Mesendoderm (in vitro differentiated cells): ENCODE measurements at regions not wholly inside any gene's neighbourhood (a gene's known extent, or its start where the extent isn't known, plus 50 kb on each side); places are given as distances from the start of the nearest gene placed in this dataset.

ENCODE experiments used
- DNase-seq: peaks from one replicate; pipeline ENCODE4 v3.0.0; 2013
- H2AK5ac ChIP-seq: 2 replicates; pipeline ENCODE4 v1.6.1; 2013; ENCODE audit warnings: low read length, inconsistent platforms
- H2BK120ac ChIP-seq: 2 replicates; pipeline ENCODE4 v1.6.1; 2013; ENCODE audit warnings: low read depth, mild to moderate bottlenecking, low read length, moderate library complexity, mixed read lengths
- H2BK15ac ChIP-seq: replicated peaks from 2 replicates; pipeline ENCODE4 v1.6.1; 2013; ENCODE audit warnings: low read depth, mild to moderate bottlenecking, moderate library complexity
- H2BK5ac ChIP-seq: 2 replicates; pipeline ENCODE4 v1.6.1; 2013; ENCODE audit warnings: low read length, inconsistent platforms
- H3K18ac ChIP-seq: 2 replicates; pipeline ENCODE4 v1.6.1; 2013; ENCODE audit warnings: mild to moderate bottlenecking, low read length, mixed read lengths
- H3K23ac ChIP-seq: one replicate; pipeline ENCODE4 v1.6.1; 2013; ENCODE audit warnings: low read length
- H3K27ac ChIP-seq: 2 replicates; pipeline ENCODE4 v1.5.1; 2013; ENCODE audit warnings: low read depth, mild to moderate bottlenecking, inconsistent platforms, low read length, moderate library complexity
- H3K27me3 ChIP-seq: 2 replicates; pipeline ENCODE4 v1.6.1; 2013; ENCODE audit warnings: low read length, control low read depth, mild to moderate bottlenecking, inconsistent platforms; ENCODE audit not compliant: insufficient read depth, poor library complexity
- H3K36me3 ChIP-seq: 2 replicates; pipeline ENCODE4 v1.6.1; 2013; ENCODE audit warnings: low read length, inconsistent platforms; ENCODE audit not compliant: control insufficient read depth, insufficient read depth
- H3K4ac ChIP-seq: one replicate; pipeline ENCODE4 v1.6.1; 2013; ENCODE audit warnings: low read depth, mild to moderate bottlenecking, low read length, moderate library complexity
- H3K4me1 ChIP-seq: 2 replicates; pipeline ENCODE4 v1.6.1; 2013; ENCODE audit warnings: low read depth, low read length, inconsistent platforms; ENCODE audit not compliant: control insufficient read depth
- H3K4me2 ChIP-seq: 2 replicates; pipeline ENCODE4 v1.6.1; 2013; ENCODE audit warnings: low read length
- H3K4me3 ChIP-seq: 2 replicates; pipeline ENCODE4 v1.5.1; 2013; ENCODE audit warnings: mild to moderate bottlenecking, low read length
- H3K56ac ChIP-seq: one replicate; pipeline ENCODE4 v1.6.1; 2013; ENCODE audit warnings: low read length
- H3K79me1 ChIP-seq: 2 replicates; pipeline ENCODE4 v1.6.1; 2013; ENCODE audit warnings: low read length, inconsistent platforms
- H3K79me2 ChIP-seq: 2 replicates; pipeline ENCODE4 v1.6.1; 2013; ENCODE audit warnings: mild to moderate bottlenecking, low read length; ENCODE audit not compliant: control insufficient read depth, insufficient read depth
- H3K9ac ChIP-seq: 2 replicates; pipeline ENCODE4 v1.6.1; 2013; ENCODE audit warnings: low read length, inconsistent platforms
- H4K5ac ChIP-seq: one replicate; pipeline ENCODE4 v1.6.1; 2013; ENCODE audit warnings: low read length
- H4K8ac ChIP-seq: one replicate; pipeline ENCODE4 v1.6.1; 2013; ENCODE audit warnings: low read depth, mild to moderate bottlenecking, control low read depth, low read length, moderate library complexity
- WGBS: extraction: QIAGEN DNeasy Blood & Tissue Kit; methylation state at CpG from one replicate; pipeline ENCODE4 v1.1.7; 2013; ENCODE audit warnings: low lambda C conversion rate, missing lambda C conversion rate; ENCODE audit not compliant: insufficient coverage; ENCODE audit errors: extremely low coverage; 5-methylcytosine and 5-hydroxymethylcytosine counted together

DNA sequence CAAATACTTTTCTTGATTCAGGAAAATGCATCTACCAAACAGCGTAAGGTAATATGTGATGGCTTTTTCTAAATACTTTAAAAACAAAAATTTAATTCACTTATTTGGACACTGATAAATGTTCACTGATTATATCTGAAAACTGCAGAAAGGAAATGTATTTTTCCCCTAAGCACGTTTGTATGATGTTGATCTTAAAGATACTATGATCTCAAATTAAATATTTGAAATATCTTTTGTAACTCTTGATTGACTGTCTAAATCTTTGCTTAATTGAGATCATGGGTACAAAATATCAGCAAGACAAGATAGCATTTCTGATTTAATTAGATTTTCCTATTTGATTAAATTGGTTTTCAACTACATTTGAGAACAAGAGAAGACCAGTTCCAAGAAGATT is 281.0 kb upstream of the UGT8 start:
- Histone ChIP-seq H3K4me3 (no peak overlapping the region), H2AK5ac (no peak overlapping the region), H3K27me3 (no peaks in the 10 kb centered on the region), H4K5ac (no peak overlapping the region), H3K79me2 (no peaks in the 10 kb centered on the region), H3K4ac (no peak overlapping the region), H3K4me2 (no peak overlapping the region), H2BK15ac (no peak overlapping the region), H2BK120ac (no peak overlapping the region), H3K79me1 (no peaks in the 10 kb centered on the region), H3K4me1 (no peaks in the 10 kb centered on the region), H3K56ac (no peak overlapping the region), H3K18ac (no peak overlapping the region), H3K23ac (no peak overlapping the region), H3K9ac (no peak overlapping the region), H3K27ac (no peak overlapping the region), H2BK5ac (no peak overlapping the region), H3K36me3 (no peaks in the 10 kb centered on the region), H4K8ac (no peak overlapping the region)
- WGBS, result no CpG with 5 or more reads among the region's 2 CpGs
- DNase-seq, result no peak

DNA sequence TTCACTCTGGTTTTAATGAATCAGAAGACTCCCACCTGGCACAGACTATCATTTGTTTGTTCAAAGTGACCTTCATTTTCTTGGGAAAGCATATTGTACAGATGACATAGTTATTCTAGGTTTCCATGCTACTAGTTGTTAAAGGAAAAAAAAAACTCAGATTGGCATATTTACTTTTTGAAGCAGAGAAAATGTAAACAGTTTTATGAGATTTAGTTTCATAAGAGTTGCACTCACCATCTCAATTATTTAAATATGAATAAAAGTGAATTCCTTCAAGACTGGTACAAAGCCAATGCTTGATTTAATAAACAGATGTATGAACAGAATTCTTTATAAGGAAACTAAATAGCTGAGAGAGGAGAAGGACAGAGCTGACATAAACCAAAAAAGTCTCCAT is 280.3 kb upstream of the UGT8 start:
- Histone ChIP-seq H3K18ac (no peak overlapping the region), H3K79me2 (no peaks in the 10 kb centered on the region), H4K8ac (no peak overlapping the region), H3K9ac (no peak overlapping the region), H2BK120ac (no peak overlapping the region), H2BK5ac (no peak overlapping the region), H2AK5ac (no peak overlapping the region), H3K4me1 (no peaks in the 10 kb centered on the region), H3K27ac (no peak overlapping the region), H2BK15ac (no peak overlapping the region), H3K23ac (no peak overlapping the region), H4K5ac (no peak overlapping the region), H3K4me2 (no peak overlapping the region), H3K79me1 (no peaks in the 10 kb centered on the region), H3K4me3 (no peak overlapping the region), H3K4ac (no peak overlapping the region), H3K36me3 (no peaks in the 10 kb centered on the region), H3K56ac (no peak overlapping the region), H3K27me3 (no peaks in the 10 kb centered on the region)
- DNase-seq, result no peak

DNA sequence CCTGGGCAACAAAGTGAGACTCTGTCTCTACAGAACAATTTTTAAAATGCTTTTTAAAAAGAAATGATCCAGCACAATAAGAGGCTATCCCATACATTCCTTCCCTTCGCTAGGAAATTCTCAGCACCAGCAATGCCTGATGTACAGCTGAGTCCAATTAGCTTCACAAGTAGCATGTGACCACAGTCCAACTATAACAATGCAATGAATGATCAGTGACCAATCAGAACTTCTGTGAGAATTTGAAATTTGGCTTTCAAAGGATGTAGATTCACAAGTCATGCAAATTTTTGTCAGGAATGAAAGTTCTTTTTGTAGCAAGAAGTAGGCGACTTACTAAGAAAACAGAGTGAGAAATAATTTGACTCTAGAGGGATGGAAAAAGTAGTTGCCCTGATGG is 278.5 kb upstream of the UGT8 start:
- H2BK15ac ChIP-seq, result no peak overlapping the region
- H2AK5ac ChIP-seq, result no peak overlapping the region
- no peaks in the 10 kb centered on the region for H3K36me3 ChIP-seq
- no peaks in the 10 kb centered on the region for H3K79me1 ChIP-seq
- H4K5ac ChIP-seq, result no peak overlapping the region
- no peak overlapping the region for H3K9ac ChIP-seq
- no CpG with 5 or more reads among the region's 2 CpGs for WGBS
- no peak overlapping the region for H3K4ac ChIP-seq
- no peak overlapping the region for H3K27ac ChIP-seq
- H3K27me3 ChIP-seq, result no peaks in the 10 kb centered on the region
- H4K8ac ChIP-seq, result no peak overlapping the region
- H2BK5ac ChIP-seq, result no peak overlapping the region
- H3K4me1 ChIP-seq, result no peaks in the 10 kb centered on the region
- no peak for DNase-seq
- no peak overlapping the region for H3K23ac ChIP-seq
- H3K4me2 ChIP-seq, result no peak overlapping the region
- no peak overlapping the region for H2BK120ac ChIP-seq
- H3K4me3 ChIP-seq, result no peak overlapping the region
- no peak overlapping the region for H3K56ac ChIP-seq
- H3K79me2 ChIP-seq, result no peaks in the 10 kb centered on the region
- H3K18ac ChIP-seq, result no peak overlapping the region

DNA sequence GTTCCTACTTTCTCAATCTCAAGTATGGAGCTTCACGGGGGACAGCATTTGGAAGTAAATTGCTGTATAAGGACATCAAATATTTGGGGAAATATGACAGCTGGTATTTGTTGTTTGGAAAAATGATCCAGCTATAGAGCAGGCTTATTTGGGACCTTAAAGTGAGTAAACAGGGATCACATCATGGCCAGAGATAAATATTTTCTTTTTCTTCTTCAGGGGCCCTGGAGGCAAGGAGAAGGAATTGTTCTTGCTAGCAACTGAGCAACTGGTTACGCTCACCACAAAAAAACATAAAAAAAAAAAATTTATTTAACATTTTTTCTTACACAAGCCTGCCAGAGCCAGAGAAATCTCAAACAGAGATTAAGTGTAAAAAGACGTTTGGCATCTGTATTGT is 277.2 kb upstream of the UGT8 start:
- Histone ChIP-seq H3K4me3 (no peak overlapping the region), H3K4me2 (no peak overlapping the region), H2BK5ac (no peak overlapping the region), H2AK5ac (no peak overlapping the region), H3K27me3 (no peaks in the 10 kb centered on the region), H3K79me1 (no peaks in the 10 kb centered on the region), H3K18ac (no peak overlapping the region), H3K4me1 (peaks cover 1% of the 10 kb centered on the region), H3K23ac (no peak overlapping the region), H2BK15ac (peak overlapping the region; percentile 85), H3K9ac (no peak overlapping the region), H2BK120ac (no peak overlapping the region), H3K56ac (no peak overlapping the region), H3K4ac (no peak overlapping the region), H3K27ac (no peak overlapping the region), H3K79me2 (no peaks in the 10 kb centered on the region), H4K5ac (no peak overlapping the region), H3K36me3 (no peaks in the 10 kb centered on the region), H4K8ac (no peak overlapping the region)
- DNase-seq, result no peak
- no CpG with 5 or more reads among the region's 3 CpGs for WGBS

DNA sequence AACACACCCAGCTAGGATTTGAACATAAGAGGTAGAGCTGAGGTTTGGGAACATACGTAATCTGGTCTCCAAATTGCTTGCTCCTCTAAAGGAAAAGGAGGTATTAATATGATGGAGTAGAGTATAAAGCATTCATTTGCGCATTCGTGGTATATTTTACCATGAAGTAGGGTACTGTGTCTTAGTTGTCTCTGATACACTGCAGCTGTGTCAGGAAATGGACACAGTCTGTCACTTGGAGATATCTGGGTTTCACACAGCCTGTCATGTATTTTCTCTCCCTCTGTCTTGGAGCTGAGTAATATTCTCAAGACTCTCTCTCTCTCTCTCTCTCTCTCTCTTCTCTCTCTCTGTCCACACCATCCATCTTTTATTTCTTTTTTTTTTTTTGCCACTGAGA is 274.8 kb upstream of the UGT8 start:
- Histone ChIP-seq H3K4me3 (no peak overlapping the region), H3K27ac (no peak overlapping the region), H4K8ac (no peak overlapping the region), H3K36me3 (no peaks in the 10 kb centered on the region), H4K5ac (no peak overlapping the region), H3K4me1 (peaks cover 1% of the 10 kb centered on the region), H2BK5ac (no peak overlapping the region), H3K23ac (no peak overlapping the region), H3K27me3 (no peaks in the 10 kb centered on the region), H3K4ac (no peak overlapping the region), H3K79me2 (no peaks in the 10 kb centered on the region), H2AK5ac (no peak overlapping the region), H3K9ac (no peak overlapping the region), H2BK15ac (no peak overlapping the region), H3K79me1 (no peaks in the 10 kb centered on the region), H2BK120ac (no peak overlapping the region), H3K18ac (no peak overlapping the region), H3K56ac (no peak overlapping the region), H3K4me2 (no peak overlapping the region)
- no peak for DNase-seq
- no CpG with 5 or more reads among the region's 3 CpGs for WGBS

DNA sequence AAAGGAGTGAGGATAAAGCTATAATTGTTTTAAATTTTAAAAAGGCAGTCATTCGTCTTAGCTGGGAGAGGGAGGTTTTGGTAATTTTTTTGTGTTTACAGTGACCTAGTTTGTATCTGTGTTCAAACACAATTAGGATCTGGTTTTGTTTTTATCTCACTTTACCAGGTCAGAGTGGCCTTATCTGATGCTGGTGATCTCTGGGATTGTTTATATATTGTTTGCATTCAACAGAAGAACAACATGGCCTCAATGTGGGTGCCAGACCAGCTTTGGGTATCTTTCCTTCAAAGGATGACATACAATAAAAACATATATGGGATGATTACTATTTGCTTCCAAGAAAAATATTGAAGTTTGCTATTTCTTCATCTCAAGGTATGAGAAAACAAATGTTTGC is 272.2 kb upstream of the UGT8 start:
- Histone ChIP-seq H3K23ac (no peak overlapping the region), H3K27me3 (no peaks in the 10 kb centered on the region), H2BK5ac (no peak overlapping the region), H4K8ac (no peak overlapping the region), H3K4me1 (peaks cover 1% of the 10 kb centered on the region), H3K4me2 (no peak overlapping the region), H3K18ac (no peak overlapping the region), H3K79me2 (no peaks in the 10 kb centered on the region), H3K56ac (no peak overlapping the region), H4K5ac (no peak overlapping the region), H2BK15ac (no peak overlapping the region), H3K79me1 (no peaks in the 10 kb centered on the region), H3K4ac (no peak overlapping the region), H3K27ac (no peak overlapping the region), H3K4me3 (no peak overlapping the region), H3K36me3 (no peaks in the 10 kb centered on the region), H3K9ac (no peak overlapping the region), H2AK5ac (no peak overlapping the region), H2BK120ac (no peak overlapping the region)
- no CpG with 5 or more reads among the region's 1 CpG for WGBS
- DNase-seq, result peak; percentile 72
